Lung microvascular endothelial cell (primary cell): ENCODE measurements at regions not wholly inside any gene's neighbourhood (a gene's known extent, or its start where the extent isn't known, plus 50 kb on each side); places are given as distances from the start of the nearest gene placed in this dataset.

Experiments
- DNase-seq, 2 donors: peaks; one replicate each; pipeline versions ENCODE4 v3.0.0 to v3.0.0-alpha.2; 2010; ENCODE audit warnings: low read depth in 2 of 2

DNA sequence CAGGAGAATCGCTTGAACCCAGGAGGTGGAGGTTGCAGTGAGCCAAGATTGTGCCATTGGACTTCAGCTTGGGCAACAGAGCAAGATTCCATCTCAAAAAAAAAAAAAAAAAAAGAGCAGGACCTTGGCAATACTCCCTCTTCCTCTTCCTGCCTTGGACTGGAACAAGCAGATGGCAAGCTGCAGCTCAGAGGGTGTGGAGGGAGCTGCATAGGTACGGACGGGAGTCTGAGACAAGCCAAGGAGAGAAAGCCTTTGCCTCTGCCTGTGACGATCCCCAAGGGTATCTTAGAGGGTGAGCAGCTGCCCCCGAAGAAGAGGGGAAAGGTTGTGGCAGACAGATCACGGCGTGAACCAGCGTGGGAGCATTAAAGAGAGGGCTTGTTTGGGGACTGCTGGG, 109.2 kb downstream of the AIPL1 start:
- DNase-seq = no peak

DNA sequence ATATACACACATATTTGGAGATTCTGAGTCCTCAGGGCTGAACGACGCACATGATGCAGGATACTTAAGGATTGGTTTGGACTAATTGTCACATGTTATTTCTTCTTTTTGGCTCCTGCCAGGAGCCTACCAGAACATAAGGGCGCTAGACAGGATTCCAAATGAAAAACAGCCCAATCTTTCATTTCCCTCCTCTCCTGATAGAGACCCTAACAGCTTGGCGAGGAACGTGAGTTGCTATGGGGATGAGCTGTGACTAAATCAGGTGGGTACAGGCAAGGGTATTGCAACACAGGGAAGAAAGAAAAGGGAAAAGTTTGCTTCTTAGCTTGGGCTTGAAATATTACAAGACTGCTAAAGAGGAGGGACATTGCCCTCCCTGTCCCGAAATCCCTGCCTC, 109.9 kb downstream of the AIPL1 start:
- DNase-seq = no peak

DNA sequence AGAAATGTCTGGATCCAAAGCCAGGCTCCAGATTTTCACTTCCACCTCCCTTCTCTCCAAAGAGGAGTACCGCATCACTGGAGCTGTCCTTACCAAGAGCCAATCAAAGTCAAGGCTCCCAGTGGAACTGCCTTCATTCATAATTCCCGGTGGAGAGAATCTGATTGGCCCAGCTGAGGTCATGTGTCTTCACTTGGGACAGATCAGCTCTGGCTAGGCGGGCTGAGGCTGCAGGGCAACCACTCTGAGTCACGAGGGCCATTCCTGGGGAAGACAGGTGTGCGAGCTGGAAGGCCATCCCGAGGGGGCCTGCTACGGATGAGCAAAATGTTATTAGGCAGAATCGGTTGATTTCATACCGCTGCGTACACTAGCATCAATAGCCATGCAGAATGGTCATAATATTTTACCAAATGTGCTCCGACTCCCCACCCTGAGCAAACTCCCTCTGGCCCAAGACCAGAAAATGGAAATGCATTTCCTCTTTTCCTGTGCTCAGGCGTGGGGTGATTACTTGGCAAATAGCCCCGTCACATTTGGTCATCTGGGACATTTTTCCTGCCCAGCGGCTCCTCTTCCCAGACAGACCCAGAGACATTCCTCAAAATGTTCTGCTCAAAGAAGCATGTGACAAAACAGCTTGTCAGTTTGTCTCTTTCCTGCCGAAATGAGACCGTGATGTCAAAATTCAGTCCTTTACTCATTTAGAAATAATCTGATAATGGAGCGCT, 111.1 kb downstream of the AIPL1 start:
- DNase-seq = peak; percentile 24 to 43

DNA sequence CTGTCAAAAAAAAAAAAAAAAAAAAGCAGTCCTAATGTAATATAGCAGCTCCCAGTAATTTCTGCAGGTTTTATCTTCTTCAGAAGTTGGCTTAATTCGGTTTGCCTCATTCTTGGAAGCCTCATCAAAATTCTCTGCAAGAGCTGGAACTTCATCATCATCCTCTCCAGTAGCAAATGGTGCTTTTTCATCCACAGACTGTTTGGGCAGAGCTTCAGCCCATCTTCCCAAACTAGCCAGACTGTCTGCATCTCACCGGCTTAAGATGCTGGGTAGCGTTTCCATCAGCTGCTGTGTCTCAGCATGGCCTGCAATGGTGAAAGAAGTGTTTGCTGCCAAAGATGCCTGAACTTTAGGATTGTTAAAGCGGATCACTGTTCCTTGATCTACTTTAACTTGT, 112.6 kb downstream of the AIPL1 start:
- DNase-seq = no peak

DNA sequence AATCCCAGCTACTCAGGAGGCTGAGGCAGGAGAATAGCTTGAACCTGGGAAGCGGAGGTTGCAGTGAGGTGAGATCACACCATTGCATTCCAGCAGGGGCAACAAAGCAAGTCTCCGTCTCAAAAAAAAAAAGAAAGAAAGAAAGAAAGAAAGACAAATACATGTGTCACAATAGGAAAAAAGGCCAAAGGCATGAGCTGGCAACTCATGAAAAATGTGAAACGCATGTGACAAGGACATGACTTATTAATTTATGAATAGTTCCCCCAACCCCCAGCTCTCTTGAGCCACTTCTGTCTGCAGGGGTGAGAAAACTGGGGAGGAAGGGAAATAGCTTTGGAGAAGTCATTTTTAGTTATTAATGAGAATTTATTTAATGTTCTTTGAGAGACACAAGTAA, 120.6 kb downstream of the AIPL1 start:
- no peak for DNase-seq

DNA sequence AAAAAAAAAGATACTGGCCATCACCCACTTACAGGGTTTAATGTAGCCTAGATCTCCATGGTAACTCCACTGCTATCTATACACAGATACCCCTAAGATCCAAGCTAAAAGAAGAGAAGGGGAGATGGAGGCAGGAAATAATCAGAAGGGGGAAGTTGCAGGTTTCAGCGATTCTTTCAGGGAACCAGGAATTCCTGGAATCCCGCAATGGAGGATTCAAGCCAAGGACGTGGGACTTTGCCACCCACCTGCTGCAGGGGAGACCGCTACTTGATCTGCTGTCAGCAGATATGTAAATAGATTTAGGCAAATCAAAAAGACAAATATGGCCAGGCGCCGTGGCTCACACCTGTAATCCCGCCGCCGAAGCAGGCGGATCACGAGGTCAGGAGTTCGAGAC, 121.1 kb downstream of the AIPL1 start:
- no peak for DNase-seq

DNA sequence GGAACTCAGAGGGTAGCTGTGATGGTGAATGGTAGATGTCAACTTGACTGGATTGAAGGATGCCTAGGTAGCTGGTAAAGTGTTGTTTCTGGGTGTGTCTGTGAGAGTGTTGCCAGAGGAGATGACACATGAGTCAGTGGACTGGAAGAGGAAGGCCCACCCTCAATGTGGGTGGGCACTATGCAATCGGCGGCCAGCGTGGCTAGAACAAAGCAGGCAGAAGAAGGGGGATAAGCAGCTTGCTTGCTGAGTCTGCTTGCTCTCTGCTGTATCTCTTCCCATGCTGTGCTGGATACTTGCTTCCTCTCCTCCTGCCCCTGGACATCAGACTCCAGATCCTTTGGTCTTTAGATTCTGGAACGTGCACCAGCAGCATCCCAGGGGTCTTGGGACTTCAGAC, 128.1 kb downstream of the AIPL1 start:
- DNase-seq = no peak

DNA sequence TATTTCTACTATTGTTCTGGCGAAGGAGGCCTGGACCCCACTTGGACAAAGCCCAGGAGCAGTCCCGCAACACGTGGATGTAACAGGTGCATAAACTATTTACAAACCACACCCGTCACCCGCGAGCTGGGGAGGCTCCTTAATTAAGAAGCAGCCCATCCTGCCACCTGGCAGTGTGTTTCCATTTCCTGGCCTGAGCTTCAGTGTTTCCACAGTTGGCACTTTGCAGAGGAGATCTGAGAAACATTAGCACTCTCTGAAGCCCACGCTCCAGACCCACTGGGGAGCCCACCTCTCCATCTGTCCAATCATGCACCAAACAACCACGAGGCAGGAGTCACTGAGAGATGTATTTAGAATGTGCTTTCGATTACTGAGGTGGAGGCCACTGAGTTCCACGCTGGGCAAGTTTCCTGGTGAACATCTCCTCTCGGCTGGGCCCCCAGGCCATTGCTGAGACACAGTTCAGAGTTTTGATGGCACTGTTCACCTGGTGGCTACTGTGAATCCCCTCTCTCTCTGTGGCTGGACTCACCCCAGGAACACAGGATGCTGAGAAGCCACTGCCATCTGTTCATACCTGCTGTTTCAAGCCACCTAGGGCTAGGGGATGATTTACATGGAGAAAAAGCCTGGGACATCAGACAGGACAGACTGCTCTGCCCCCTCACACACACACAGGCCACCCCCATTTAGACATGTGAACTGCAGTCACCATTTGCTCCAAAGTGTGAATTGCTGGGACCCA, 129.1 kb downstream of the AIPL1 start:
- DNase-seq = no peak

DNA sequence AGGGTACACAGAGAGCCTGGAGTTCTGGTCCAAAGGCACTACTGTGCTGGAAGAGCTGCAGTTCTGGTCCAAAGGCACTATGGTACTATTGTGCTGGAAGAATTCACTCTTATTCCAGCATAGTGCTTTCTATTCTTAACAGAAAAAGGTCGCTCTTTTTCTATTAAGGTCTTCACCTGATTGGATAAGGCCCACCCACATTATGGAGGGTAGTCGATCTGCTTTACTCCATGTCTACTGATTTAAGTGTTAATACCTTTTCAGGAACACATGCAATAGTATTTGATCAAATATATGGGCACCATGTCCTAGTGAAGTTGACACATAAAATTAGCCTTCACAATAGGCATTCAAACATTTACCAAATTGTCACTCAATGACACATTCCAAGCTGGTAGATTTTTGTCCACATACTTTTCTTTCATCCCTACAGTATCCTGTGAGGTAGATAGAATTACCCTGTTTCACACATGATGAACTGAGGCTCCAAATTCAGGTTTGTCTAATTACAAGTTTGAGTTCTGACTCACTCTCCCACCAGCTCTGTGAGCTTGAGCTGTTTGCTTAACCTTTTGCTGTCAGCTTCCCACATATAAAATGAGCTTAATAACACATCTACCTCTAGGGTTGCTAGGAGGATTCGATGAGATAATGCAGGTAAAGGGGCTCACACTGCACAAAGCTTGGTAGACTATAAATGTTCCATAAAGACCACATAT, 129.9 kb downstream of the AIPL1 start:
- no peak for DNase-seq

DNA sequence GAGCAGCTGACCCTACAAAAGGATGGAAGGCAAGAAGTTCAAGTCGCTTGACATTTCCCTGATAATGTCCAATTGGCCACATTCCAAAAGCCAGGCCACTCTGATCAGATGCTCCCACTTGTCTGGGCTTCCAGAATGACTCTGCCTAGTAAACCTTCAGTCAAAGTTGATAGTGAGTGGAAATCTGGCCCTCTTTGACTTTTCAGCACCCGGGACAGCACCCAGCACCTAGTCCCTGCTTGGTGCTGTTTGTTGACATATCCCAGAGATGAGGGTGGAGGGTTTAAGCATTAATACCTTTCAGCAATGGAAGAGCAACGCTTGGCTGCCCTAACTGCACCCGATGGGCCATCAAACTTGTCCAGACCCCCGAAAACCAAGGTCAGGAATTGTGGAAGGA, 131.3 kb downstream of the AIPL1 start:
- peak; percentile 42 to 48 for DNase-seq

DNA sequence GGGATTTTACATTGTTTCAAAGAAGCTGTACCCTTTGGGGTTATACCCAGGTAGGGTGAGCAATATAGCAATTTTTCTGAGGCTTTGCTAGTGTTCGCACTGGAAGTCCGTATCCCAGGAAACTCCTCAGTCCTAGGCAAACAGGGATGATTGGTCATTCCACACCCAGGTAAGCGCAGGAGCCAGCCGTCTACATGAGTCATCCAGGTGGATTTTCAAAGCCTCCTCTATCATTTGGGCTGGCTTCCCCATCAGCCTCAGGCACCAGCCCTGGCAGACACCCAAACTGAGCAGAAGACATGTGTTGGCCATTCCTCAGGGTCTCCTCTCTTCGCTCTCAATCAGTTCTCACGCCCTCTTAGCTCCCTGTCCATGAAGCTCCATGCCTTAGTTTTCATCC, 135.6 kb downstream of the AIPL1 start:
- DNase-seq = no peak

DNA sequence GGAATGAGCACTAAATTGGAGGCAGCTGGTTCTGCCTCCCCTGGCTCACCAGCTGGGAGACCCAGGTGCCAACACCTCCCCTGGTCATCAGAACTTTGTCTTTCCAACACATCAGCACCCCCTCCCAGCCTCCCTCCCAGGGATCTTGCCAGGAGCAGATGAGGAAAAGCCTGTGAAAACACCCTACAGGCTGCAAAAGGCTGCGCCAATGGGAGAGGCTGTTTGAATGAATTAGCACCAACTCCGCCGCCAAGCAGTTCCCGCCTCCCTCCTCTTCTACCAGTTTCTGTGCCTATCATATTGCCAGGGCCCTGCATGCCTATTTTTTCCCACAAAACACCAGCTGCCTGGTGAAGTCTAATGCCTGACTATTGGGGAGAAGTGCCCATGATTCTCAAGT, 137.0 kb downstream of the AIPL1 start:
- DNase-seq = no peak

DNA sequence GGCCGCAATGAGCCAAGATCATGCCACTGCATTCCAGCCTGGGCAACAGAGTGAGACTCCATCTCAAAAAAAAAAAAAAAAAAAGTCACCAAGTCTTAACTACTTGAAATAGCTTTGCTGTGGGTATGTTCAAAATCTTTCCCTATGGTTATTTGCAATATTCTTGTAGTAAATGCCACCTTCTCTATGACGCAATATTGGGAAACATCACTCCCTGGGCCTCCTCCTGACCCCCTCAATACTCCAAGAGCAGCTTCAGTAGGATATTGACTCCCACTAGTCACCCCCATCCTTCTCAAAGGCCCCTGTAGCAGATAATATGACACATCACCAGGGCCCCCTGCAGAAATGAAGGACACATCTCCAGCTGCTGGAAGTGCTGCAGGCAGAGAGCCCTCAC, 137.8 kb downstream of the AIPL1 start:
- no peak for DNase-seq

DNA sequence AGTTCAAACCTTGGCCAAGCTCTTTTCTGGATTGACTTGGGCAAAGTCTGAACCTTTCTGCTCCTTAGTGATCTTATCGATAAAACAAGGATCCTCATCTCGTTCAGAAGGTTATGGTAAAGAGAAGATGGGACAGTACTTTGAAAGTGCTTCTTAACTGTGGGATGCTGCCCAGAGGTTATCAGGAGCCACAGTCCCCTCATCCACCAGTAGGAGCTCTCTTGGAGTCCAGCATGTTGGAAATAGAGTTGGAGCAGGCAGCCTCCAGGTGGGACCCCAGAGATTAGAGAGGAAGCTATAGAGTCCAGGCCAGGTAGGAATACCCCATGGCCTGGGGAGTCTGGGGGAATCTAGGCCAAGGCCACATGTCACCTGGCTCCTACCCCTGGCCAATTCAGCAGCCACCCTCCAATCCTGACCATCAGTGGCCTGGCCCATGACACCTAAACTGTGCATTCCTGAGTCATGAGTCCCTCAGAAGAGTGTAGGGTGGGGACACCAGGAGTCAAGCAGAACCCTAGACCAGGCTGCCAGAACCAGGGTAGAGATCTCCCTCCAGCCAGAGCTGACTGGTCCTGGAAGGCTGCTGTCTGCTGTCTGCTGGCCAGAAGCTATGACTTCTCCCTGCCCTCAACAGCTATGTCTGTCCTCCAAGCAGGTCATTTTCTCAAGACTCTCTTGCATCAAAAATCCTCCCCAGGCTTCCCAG, 144.3 kb downstream of the AIPL1 start:
- DNase-seq = no peak

DNA sequence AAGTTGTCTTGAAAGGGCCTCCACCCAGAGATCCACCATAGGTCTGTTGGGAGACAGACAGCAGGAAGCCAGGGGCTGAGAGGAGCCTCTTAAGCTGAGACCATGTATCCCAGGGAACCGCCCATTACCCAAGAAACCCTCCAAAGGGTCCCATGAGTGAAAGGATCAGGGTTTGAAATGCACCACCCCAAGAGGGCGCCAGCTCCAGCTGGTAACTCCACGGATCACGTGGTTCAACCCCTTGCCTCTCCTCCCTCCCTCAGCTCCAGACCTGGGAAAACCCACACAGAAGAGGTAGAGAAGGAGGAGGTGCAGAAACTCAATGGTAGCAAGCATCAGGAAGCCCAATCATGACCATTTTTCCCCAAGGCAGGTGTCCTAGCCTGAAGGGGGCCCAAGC, 148.7 kb downstream of the AIPL1 start:
- DNase-seq = no peak

DNA sequence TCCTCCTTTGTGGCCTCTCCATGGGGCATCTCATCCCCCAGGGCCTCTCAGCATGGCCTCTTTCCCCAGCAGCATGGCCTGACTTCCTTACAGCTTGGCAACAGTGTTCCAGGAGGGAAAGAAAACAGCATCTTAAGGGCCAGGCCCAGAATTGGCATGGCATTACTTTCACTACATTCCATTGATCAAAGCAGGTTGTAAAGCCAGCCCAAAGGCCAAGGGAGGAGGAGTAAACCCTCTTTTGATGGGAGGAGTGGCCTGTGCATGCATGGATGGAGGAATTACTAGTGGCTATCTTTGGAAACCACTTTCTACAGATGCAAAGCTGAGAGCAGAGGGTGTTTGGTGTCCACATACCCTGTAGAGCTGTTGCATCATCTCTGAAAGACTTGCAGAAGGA, 149.4 kb downstream of the AIPL1 start:
- no peak for DNase-seq

DNA sequence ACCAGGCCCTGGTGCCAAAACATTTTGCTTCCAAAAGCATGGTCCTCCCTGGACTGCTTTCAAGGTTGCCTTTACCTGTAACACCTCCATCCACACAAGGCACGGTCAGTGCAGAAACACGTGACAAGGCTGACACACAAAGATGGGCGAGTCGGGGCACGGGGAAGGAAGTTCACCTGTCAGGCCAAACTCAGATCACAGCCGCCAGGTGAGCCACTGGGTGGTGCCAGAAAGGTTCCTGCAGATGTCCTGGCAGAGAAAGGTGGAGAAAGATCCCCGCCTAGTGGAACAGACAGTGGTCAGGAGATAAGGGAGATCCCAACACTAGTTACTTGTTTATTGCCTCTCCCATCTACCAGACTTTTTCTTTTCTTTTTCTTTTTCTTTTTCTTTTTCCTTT, 155.3 kb downstream of the AIPL1 start:
- peak; percentile 16 to 56 for DNase-seq

DNA sequence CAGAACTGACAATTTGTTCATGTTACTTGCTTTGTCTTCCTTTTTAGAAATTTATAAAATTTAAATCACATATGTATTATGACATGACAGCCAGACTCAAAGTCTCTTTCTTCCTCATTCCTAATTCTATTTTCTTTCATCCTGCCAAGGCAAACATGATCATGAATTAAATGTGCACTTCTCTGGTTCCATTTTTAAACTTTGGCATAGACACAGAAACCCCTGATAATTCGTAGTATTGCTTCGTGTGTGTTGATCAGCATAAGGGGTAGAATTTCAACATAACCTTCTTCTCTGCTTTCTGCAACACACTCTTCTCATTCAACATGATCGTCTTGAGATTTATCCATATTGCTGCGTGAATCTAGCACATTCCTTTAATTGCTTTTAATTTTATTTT, 156.5 kb downstream of the AIPL1 start:
- no peak for DNase-seq

DNA sequence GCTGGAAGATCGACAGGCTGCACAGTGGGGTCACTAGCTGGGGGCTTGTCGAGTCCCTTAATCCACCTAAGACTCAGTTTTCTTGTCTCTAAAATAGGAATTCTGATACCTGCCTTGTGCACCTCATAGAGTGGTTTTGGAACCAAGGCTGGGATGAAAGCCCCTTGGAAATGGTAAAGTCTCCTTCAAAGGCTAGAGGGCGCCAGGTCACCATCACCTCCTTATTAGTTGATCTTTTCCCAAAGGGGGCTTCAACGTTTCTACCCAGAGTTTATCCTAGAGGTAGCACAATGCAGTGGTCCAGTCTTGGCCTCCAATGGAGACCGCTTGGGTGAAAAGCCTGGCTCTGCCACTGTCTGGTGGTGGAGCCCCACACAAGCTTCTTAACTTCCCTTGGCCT, 158.2 kb downstream of the AIPL1 start:
- no peak for DNase-seq

DNA sequence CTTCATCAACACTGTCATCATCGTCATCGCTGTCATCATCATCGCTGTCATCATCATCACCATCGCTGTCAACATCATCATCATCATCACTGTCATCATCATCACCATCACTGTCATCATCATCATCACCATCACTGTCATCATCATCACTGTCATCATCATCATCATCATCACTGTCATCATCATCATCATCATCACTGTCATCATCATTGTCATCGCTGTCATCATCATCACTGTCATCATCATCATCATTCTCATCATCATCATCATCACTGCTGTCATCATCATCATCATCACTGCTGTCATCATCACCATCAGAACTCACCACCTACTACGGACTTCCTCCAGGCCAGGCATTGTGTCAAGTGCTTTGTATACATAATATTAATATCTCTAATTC, 160.6 kb downstream of the AIPL1 start:
- no peak for DNase-seq

DNA sequence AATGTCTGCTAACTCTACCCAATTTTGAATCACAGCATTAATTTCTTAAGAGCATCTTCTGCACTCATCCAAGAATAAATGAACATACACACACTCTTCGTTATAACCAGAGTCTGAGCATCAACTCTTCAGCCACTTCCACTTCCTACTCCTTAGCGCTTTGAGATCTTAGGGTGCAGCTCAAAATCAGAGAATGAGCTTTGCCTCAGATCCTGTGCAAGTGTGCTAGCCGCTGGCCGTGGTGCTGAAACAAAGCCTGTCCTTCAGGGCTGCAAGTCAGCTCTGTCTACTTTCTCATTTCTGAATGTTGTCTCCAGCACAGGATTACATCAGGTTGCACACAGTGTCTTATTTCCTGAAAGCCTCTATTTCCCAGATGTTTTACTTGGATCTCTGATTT, 165.4 kb downstream of the AIPL1 start:
- DNase-seq = peak; percentile 69 to 71

DNA sequence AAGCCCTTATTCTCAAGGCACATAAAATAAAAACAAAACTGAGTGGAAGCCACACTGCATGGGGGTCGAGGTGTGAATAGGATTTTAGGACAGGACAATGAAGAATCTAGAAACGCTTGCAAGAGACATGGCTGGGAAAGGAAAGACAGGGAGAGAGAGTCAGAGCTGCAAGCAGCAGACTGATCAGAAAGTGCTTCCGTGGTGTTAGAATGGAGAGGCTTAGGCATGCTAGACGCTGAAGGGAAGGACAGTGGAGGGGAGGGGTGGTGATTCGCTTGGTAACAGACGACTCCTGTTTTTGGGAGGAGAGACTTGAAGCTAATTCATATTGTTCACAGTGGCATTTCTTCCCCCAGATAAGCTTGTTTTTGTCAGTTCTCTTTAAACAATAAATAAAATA, 173.5 kb downstream of the AIPL1 start:
- DNase-seq = no peak
